ENCODE measurements at regions not wholly inside any gene's neighbourhood (a gene's known extent, or its start where the extent isn't known, plus 50 kb on each side); places are given as distances from the start of the nearest gene placed in this dataset.

DNA sequence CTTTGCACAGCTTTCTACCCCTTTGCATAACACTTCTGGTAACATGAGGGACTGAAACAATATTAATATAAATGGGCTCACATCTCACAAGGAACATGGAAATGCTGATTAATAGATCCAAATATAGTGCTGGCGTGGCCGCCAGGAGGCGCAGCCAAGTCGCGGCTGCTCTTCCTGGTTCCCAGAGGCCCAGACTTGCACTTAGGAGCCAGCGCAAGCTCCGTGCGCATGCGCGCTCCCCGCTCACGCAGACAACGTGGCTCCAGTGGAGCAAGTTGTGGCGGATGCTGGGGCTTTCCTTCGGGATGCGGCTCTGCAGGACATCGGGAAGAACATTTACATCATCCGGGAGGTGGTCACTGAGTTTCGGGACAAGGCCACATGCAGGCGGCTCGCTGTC, 318.3 kb upstream of the SLC7A11 start:
- TF ChIP-seq MAX (IDR thresholded peaks at IDR 0.05; ENCODE audit: low read depth, low read length) (no peak), POLR2A (IDR thresholded peaks at IDR 0.05; ENCODE audit: extremely low read depth, insufficient read length) (no peak), MYC (IDR thresholded peaks at IDR 0.05; ENCODE audit: low read depth, low read length) (no peak)
- TF ChIP-seq, protein P1, sequence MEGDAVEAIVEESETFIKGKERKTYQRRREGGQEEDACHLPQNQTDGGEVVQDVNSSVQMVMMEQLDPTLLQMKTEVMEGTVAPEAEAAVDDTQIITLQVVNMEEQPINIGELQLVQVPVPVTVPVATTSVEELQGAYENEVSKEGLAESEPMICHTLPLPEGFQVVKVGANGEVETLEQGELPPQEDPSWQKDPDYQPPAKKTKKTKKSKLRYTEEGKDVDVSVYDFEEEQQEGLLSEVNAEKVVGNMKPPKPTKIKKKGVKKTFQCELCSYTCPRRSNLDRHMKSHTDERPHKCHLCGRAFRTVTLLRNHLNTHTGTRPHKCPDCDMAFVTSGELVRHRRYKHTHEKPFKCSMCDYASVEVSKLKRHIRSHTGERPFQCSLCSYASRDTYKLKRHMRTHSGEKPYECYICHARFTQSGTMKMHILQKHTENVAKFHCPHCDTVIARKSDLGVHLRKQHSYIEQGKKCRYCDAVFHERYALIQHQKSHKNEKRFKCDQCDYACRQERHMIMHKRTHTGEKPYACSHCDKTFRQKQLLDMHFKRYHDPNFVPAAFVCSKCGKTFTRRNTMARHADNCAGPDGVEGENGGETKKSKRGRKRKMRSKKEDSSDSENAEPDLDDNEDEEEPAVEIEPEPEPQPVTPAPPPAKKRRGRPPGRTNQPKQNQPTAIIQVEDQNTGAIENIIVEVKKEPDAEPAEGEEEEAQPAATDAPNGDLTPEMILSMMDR (IDR thresholded peaks at IDR 0.05; ENCODE audit: low read depth, low read length) = no peak
- no peak for DNase-seq (ENCODE audit: low read depth)
- no peak overlapping the region for H3K4me3 ChIP-seq (ENCODE audit: low read depth, low read length)

DNA sequence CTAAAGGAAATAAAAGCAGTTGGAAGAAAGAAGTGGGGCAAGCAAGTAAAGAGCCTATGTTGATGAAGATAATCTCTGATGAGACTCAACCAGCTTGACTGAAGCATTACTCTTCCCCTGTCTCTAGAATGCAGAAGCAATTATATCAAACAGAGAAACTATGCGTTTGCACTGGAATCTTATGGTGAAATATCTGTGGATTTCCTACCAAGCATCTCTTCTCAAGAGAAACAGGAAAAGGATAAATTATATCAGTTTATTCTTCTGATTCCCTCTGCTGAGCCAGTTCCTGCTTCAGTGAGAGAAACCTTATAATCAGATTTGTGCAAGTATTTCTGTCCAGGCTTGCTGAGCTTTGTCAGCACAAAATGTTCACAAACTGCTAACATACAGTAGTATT, 316.7 kb upstream of the SLC7A11 start:
- H3K4me3 ChIP-seq (ENCODE audit: low read depth, low read length) = no peak overlapping the region
- DNase-seq (ENCODE audit: low read depth) = no peak

DNA sequence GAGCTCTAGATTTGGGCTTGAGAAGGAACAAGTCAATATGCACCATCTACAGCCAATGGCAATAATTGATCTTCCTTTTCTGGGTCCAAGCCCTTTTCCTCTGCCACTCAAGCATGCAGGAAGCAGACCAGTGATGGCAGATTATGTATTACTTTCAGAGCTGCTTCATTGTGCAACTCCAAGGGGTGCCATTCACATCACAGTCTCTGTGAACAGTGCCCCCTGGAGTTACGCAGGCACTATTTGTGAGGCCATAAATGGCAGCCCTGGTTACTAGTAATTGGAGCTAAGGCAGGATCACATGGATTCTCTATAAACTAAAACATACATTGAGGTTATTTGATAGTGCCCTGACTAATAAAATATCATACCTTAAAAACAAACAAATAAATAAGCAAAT, 313.4 kb upstream of the SLC7A11 start:
- no peak for TF ChIP-seq MAX (IDR thresholded peaks at IDR 0.05; ENCODE audit: low read depth, low read length)
- TF ChIP-seq, protein P1 (IDR thresholded peaks at IDR 0.05; ENCODE audit: low read depth, low read length) = peak; percentile 62
- DNase-seq (ENCODE audit: low read depth) = peak; percentile 72
- H3K4me3 ChIP-seq (ENCODE audit: low read depth, low read length) = no peak overlapping the region

More for the DNA sequence above, 316.7 kb upstream of the SLC7A11 start:
- no peak for TF ChIP-seq MAX (IDR thresholded peaks at IDR 0.05; ENCODE audit: low read depth, low read length)

- DNase-seq (ENCODE audit: low read depth) = no peak
- H3K4me3 ChIP-seq (ENCODE audit: low read depth, low read length) = no peak overlapping the region
- TF ChIP-seq POLR2A (IDR thresholded peaks at IDR 0.05; ENCODE audit: extremely low read depth, insufficient read length) (no peak), MAX (IDR thresholded peaks at IDR 0.05; ENCODE audit: low read depth, low read length) (no peak), MYC (IDR thresholded peaks at IDR 0.05; ENCODE audit: low read depth, low read length) (no peak)
- TF ChIP-seq, protein P1 (IDR thresholded peaks at IDR 0.05; ENCODE audit: low read depth, low read length) = no peak
Observed at GRCh38 chr4:138555108-138555507, 313.0 kb upstream of the SLC7A11 start.

- TF ChIP-seq MAX (IDR thresholded peaks at IDR 0.05; ENCODE audit: low read depth, low read length) (no peak), POLR2A (IDR thresholded peaks at IDR 0.05; ENCODE audit: extremely low read depth, insufficient read length) (no peak), MYC (IDR thresholded peaks at IDR 0.05; ENCODE audit: low read depth, low read length) (no peak)
- TF ChIP-seq, protein P1 (IDR thresholded peaks at IDR 0.05; ENCODE audit: low read depth, low read length) = no peak
- no peak overlapping the region for H3K4me3 ChIP-seq (ENCODE audit: low read depth, low read length)
- no peak for DNase-seq (ENCODE audit: low read depth)
Observed at GRCh38 chr4:138553001-138553845, 311.1 kb upstream of the SLC7A11 start.

GRCh38 chr4:138542191-138542776, 300.1 kb upstream of the SLC7A11 start:
- H3K4me3 ChIP-seq (ENCODE audit: low read depth, low read length) = no peak overlapping the region
- no peak for TF ChIP-seq MAX (IDR thresholded peaks at IDR 0.05; ENCODE audit: low read depth, low read length)
- TF ChIP-seq MYC (IDR thresholded peaks at IDR 0.05; ENCODE audit: low read depth, low read length) = no peak
- TF ChIP-seq POLR2A (IDR thresholded peaks at IDR 0.05; ENCODE audit: extremely low read depth, insufficient read length) = no peak
- TF ChIP-seq, protein P1 (IDR thresholded peaks at IDR 0.05; ENCODE audit: low read depth, low read length) = no peak
- no peak for DNase-seq (ENCODE audit: low read depth)
